HFF-Myc (cell line): ENCODE measurements at regions not wholly inside any gene's neighbourhood (a gene's known extent, or its start where the extent isn't known, plus 50 kb on each side); places are given as distances from the start of the nearest gene placed in this dataset.

Experiments used
- DNase-seq: peaks from one replicate; pipeline ENCODE4 v3.0.0-alpha.2; 2011; ENCODE audit warnings: low read depth; ENCODE audit errors: extremely low read depth
- H3K4me3 ChIP-seq: replicated peaks from 2 replicates; pipeline ENCODE4 v1.5.1; 2011; ENCODE audit warnings: low read depth, mild to moderate bottlenecking, control low read depth, low read length
- TF ChIP-seq, protein P1 (sequence below): IDR thresholded peaks from 2 replicates; pipeline ENCODE4 v1.5.1; 2012; ENCODE audit warnings: mild to moderate bottlenecking, low read depth, low read length, control low read depth; ENCODE audit errors: missing control alignments

DNA sequence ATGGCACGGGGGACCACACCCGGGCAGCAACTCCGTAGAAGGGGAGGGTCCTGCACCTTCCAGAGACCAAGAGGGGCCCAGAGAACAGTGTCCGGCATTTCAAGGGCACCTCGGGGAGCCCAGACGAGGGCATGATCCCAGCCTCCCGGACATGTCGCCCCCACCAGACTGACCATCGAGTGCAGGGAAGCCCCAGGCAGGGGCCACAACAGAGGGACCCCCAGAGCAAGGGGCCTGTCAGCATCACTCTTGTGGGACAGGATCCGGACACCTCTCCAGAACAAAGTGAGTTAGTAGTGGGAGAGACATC is 50.4 kb upstream of the CTDP1 start:
- no peak overlapping the region for H3K4me3 ChIP-seq
- TF ChIP-seq, protein P1, sequence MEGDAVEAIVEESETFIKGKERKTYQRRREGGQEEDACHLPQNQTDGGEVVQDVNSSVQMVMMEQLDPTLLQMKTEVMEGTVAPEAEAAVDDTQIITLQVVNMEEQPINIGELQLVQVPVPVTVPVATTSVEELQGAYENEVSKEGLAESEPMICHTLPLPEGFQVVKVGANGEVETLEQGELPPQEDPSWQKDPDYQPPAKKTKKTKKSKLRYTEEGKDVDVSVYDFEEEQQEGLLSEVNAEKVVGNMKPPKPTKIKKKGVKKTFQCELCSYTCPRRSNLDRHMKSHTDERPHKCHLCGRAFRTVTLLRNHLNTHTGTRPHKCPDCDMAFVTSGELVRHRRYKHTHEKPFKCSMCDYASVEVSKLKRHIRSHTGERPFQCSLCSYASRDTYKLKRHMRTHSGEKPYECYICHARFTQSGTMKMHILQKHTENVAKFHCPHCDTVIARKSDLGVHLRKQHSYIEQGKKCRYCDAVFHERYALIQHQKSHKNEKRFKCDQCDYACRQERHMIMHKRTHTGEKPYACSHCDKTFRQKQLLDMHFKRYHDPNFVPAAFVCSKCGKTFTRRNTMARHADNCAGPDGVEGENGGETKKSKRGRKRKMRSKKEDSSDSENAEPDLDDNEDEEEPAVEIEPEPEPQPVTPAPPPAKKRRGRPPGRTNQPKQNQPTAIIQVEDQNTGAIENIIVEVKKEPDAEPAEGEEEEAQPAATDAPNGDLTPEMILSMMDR = no peak
- no peak for DNase-seq

DNA sequence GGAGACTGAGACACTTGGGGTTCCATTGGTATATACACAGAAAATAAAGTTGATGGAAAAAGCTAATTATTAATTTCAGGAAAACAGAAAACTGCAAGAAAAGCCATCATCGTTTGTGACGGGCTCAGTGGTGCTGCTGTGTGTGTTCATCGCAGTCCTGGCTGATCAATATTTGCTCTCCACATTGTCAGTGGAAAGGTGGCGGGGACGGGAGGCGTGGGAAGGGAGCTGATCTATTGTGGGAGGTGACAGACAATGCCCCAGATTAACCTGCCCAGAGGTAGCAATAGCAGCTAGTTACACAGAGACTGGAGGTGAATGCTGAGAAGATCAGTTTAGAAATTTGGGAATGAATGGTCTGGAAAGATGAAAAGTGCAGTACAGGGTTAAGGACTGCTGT is 50.0 kb upstream of the CTDP1 start:
- no peak overlapping the region for H3K4me3 ChIP-seq
- DNase-seq = no peak
- TF ChIP-seq, protein P1 = no peak
